Suprapubic skin (tissue), 3 donors: ENCODE measurements at regions not wholly inside any gene's neighbourhood (a gene's known extent, or its start where the extent isn't known, plus 50 kb on each side); places are given as distances from the start of the nearest gene placed in this dataset.

Experiments
- CTCF ChIP-seq, 2 donors: fragments of 200-600 bp in 1 of 2; fragments of 450-650 bp in 1 of 2; sonication (generic) in 1 of 2; IDR thresholded peaks; one replicate each; pipeline ENCODE4 v1.5.1; 2016 to 2019; ENCODE audit warnings: antibody characterized with exemption in 2 of 2, mild to moderate bottlenecking in 1 of 2, moderate library complexity in 1 of 2
- POLR2AphosphoS5 ChIP-seq, 3 donors: sonication (generic); formaldehyde crosslinking; IDR thresholded peaks; one replicate each; pipeline ENCODE4 v1.6.1; 2017; ENCODE audit warnings: antibody characterized with exemption in 3 of 3

- TF ChIP-seq CTCF (IDR thresholded peaks at IDR 0.05) (no peak), POLR2AphosphoS5 (IDR thresholded peaks at IDR 0.05) (no peak)
Measured at GRCh38 chr20:60976913-60977312, 275.1 kb upstream of the CDH4 start.
